GM21515 (cell line): ENCODE measurements at regions not wholly inside any gene's neighbourhood (a gene's known extent, or its start where the extent isn't known, plus 50 kb on each side); places are given as distances from the start of the nearest gene placed in this dataset.
"Not testable (repeated sequence)": the region's sequence is repeated elsewhere in the genome, so short reads cannot be mapped to it uniquely, and the experiment has no call there.

Experiments
- ATAC-seq: cut with Tn5 transposase; IDR thresholded peaks from one replicate; pipeline ENCODE4 v1.9.1; 2021; ENCODE audit not compliant: unreplicated experiment

- not testable (repeated sequence) for ATAC-seq
Observed at GRCh38 chr7:128561116-128561722, 84.7 kb downstream of the METTL2B start.

- not testable (repeated sequence) for ATAC-seq
Observed at GRCh38 chr7:128562795-128563194, 86.2 kb downstream of the METTL2B start.

- ATAC-seq = not testable (repeated sequence)
Observed at GRCh38 chr7:128564123-128564700, 87.7 kb downstream of the METTL2B start.

GRCh38 chr7:128564932-128565864 is 88.7 kb downstream of the METTL2B start:
- ATAC-seq = not testable (repeated sequence)

GRCh38 chr7:128575277-128575676 is 96.8 kb upstream of the GARIN1A start:
- ATAC-seq = not testable (repeated sequence)

GRCh38 chr7:128576953-128577352 is 95.1 kb upstream of the GARIN1A start:
- ATAC-seq = not testable (repeated sequence)

- not testable (repeated sequence) for ATAC-seq
Observed at GRCh38 chr7:128579843-128580242, 92.2 kb upstream of the GARIN1A start.

GRCh38 chr7:128581100-128581499 is 91.0 kb upstream of the GARIN1A start:
- ATAC-seq = not testable (repeated sequence)

GRCh38 chr7:128581825-128582561 is 90.1 kb upstream of the GARIN1A start:
- not testable (repeated sequence) for ATAC-seq

GRCh38 chr7:128586715-128587114 is 85.4 kb upstream of the GARIN1A start:
- ATAC-seq = not testable (repeated sequence)

GRCh38 chr7:128591705-128592104 is 80.4 kb upstream of the GARIN1A start:
- no peak for ATAC-seq

- ATAC-seq = not testable (repeated sequence)
Observed at GRCh38 chr7:128592209-128592608, 79.9 kb upstream of the GARIN1A start.

- ATAC-seq = not testable (repeated sequence)
Observed at GRCh38 chr7:128594061-128594460, 78.0 kb upstream of the GARIN1A start.

- not testable (repeated sequence) for ATAC-seq
Observed at GRCh38 chr7:128596336-128597128, 75.6 kb upstream of the GARIN1A start.

- ATAC-seq = not testable (repeated sequence)
Observed at GRCh38 chr7:128598946-128599345, 73.1 kb upstream of the GARIN1A start.

- peak; percentile 82 for ATAC-seq
Observed at GRCh38 chr7:128608678-128609421, 63.2 kb upstream of the GARIN1A start.

- ATAC-seq = not testable (repeated sequence)
Observed at GRCh38 chr7:128613366-128613765, 58.7 kb upstream of the GARIN1A start.

GRCh38 chr7:128614812-128615211 is 57.3 kb upstream of the GARIN1A start:
- ATAC-seq = not testable (repeated sequence)

- not testable (repeated sequence) for ATAC-seq
Observed at GRCh38 chr7:128616799-128617198, 55.3 kb upstream of the GARIN1A start.
